ENCODE measurements at regions not wholly inside any gene's neighbourhood (a gene's known extent, or its start where the extent isn't known, plus 50 kb on each side); places are given as distances from the start of the nearest gene placed in this dataset.

- H3K4me1 ChIP-seq (ENCODE audit: insufficient read depth, low read length): no peaks in the 10 kb centered on the region
- H4K91ac ChIP-seq (ENCODE audit: insufficient read length, low read depth, low read length): no peak overlapping the region
- H3K9me3 ChIP-seq (ENCODE audit: control insufficient read depth, low read depth, low read length): no peaks in the 10 kb centered on the region
- H2AK5ac ChIP-seq (ENCODE audit: insufficient read length, low read length): no peak overlapping the region
- no peak overlapping the region for H3K23ac ChIP-seq (ENCODE audit: insufficient read length, low read depth, low read length)
- TF ChIP-seq CTCF (conservative IDR thresholded peaks at IDR 0.05): no peak
- no peaks in the 10 kb centered on the region for H3K27me3 ChIP-seq (ENCODE audit: insufficient read depth, low read length)
- H3K23me2 ChIP-seq (ENCODE audit: insufficient read length, low read depth, low read length, poor library complexity, severe bottlenecking): no peaks in the 10 kb centered on the region
- Mint-ChIP-seq H3K27ac (no peak overlapping the region), H3K4me1 (peaks cover 3 to 4% of the 10 kb centered on the region in 2 experiments), H3K27me3 (ENCODE audit: low read depth) (no peaks in the 10 kb centered on the region), H3K9me3 (no peaks in the 10 kb centered on the region), H3K4me3 (no peak overlapping the region), H3K36me3 (ENCODE audit: insufficient read depth in 1 of 3, low read depth in 3 of 3) (no peaks in the 10 kb centered on the region)
- no peaks in the 10 kb centered on the region for H4K20me1 ChIP-seq (ENCODE audit: control insufficient read depth, insufficient read depth, insufficient read length)
- no peak overlapping the region for H3K4ac ChIP-seq (ENCODE audit: low read depth, low read length)
- no CpG with 5 or more reads among the region's 3 CpGs for WGBS (ENCODE audit: extremely low coverage, insufficient read length, low lambda C conversion rate)
- H4K8ac ChIP-seq (replicated peaks; ENCODE audit: insufficient read length, low read depth, low read length): no peak overlapping the region
- no peak overlapping the region for H2BK20ac ChIP-seq (ENCODE audit: low read depth, low read length, poor library complexity, severe bottlenecking)
- no peaks in the 10 kb centered on the region for H3K79me2 ChIP-seq (ENCODE audit: insufficient read depth, low read length)
- no peaks in the 10 kb centered on the region for H3K79me1 ChIP-seq (ENCODE audit: insufficient read depth, low read depth, low read length, poor library complexity, severe bottlenecking)
- no peak overlapping the region for H3T11ph ChIP-seq (ENCODE audit: low read length)
- H3K9ac ChIP-seq (ENCODE audit: extremely low read depth, insufficient read length, low read length): no peak overlapping the region
- no peak overlapping the region for H2BK15ac ChIP-seq (ENCODE audit: low read depth, low read length)
- no peak overlapping the region for H3K56ac ChIP-seq (ENCODE audit: insufficient read length, low read depth, low read length)
- H3K14ac ChIP-seq (ENCODE audit: insufficient read depth, low read length): no peak overlapping the region
- no peak overlapping the region for H2BK120ac ChIP-seq (ENCODE audit: low read depth, low read length, poor library complexity, severe bottlenecking)
- H3K18ac ChIP-seq (ENCODE audit: insufficient read length, low read depth, low read length): no peak overlapping the region
- no peak overlapping the region for H2BK12ac ChIP-seq (ENCODE audit: insufficient read length, low read depth, low read length)
- DNase-seq: no peak
- no peak overlapping the region for H4K5ac ChIP-seq (ENCODE audit: insufficient read length, low read depth, low read length)
- H3K27ac ChIP-seq (ENCODE audit: insufficient read length, low read depth, low read length): no peak overlapping the region
- H2AFZ ChIP-seq (ENCODE audit: low read length): no peak overlapping the region
- H3K4me2 ChIP-seq (ENCODE audit: insufficient read depth, insufficient read length, low read length): no peak overlapping the region
- no peak overlapping the region for H2BK5ac ChIP-seq (ENCODE audit: insufficient read length, low read length)
These were observed 855.6 kb downstream of the C6orf118 start for GRCh38 chr6:164453835-164454234.

All from H9 (cell line).